Naive thymus-derived CD4-positive, alpha-beta T cell (primary cell): ENCODE measurements at regions not wholly inside any gene's neighbourhood (a gene's known extent, or its start where the extent isn't known, plus 50 kb on each side); places are given as distances from the start of the nearest gene placed in this dataset.
"Not testable (repeated sequence)": the region's sequence is repeated elsewhere in the genome, so short reads cannot be mapped to it uniquely, and the experiment has no call there.

ENCODE experiments used
- ATAC-seq: fragments of 150-1000 bp; cut with Tn5 transposase; 2 replicates; pipeline ENCODE4 v1.10.0; 2021; ENCODE audit warnings: mild to moderate bottlenecking, moderate library complexity
- CTCF ChIA-PET: fragments of 350-600 bp; sonication (Branson Sonifier 250); formaldehyde crosslinking; loops from one replicate; lab custom pipeline; 2021; ENCODE audit warnings: antibody characterized with exemption; lab: Charles Lee
- POLR2A ChIA-PET: fragments of 350-600 bp; sonication (Branson Sonifier 250); formaldehyde crosslinking; loops from one replicate; lab custom pipeline; 2021; ENCODE audit warnings: antibody characterized with exemption, inconsistent platforms; lab: Charles Lee
- DNase-seq, 9 donors: peaks; one replicate each; pipeline versions ENCODE4 v3.0.0 to v3.0.0-alpha.2; 2020 to 2022; ENCODE audit warnings: mixed read lengths in 1 of 9
- H3K27ac ChIP-seq: one replicate; pipeline ENCODE4 v1.7.0; 2013; ENCODE audit warnings: mild to moderate bottlenecking, low read depth, low read length, moderate library complexity
- H3K27me3 ChIP-seq, 2 donors: one replicate each; pipeline ENCODE4 v1.7.0; 2013; ENCODE audit warnings: low read length in 2 of 2, mild to moderate bottlenecking in 2 of 2, moderate library complexity in 2 of 2; ENCODE audit not compliant: control insufficient read depth in 2 of 2, insufficient read depth in 2 of 2
- H3K36me3 ChIP-seq, 3 experiments: 1 replicate in 2 of 3; 2 replicates in 1 of 3; pipeline ENCODE4 v1.7.0; 2013; ENCODE audit warnings: low read length in 3 of 3, mild to moderate bottlenecking in 3 of 3, moderate library complexity in 1 of 3; ENCODE audit not compliant: insufficient read depth in 3 of 3, control insufficient read depth in 2 of 3
- H3K4me1 ChIP-seq, 2 donors: one replicate each; pipeline ENCODE4 v1.7.0; 2013; ENCODE audit warnings: low read length in 2 of 2, mild to moderate bottlenecking in 2 of 2, moderate library complexity in 1 of 2; ENCODE audit not compliant: control insufficient read depth in 2 of 2, insufficient read depth in 2 of 2
- H3K4me3 ChIP-seq: 2 replicates; pipeline ENCODE4 v1.7.0; 2013; ENCODE audit warnings: mild to moderate bottlenecking, low read length
- H3K9me3 ChIP-seq, 3 experiments: 1 replicate in 2 of 3; 2 replicates in 1 of 3; pipeline ENCODE4 v1.7.0; 2013; ENCODE audit warnings: low read length in 3 of 3; ENCODE audit not compliant: control insufficient read depth in 2 of 3
- H3K27ac Mint-ChIP-seq, 9 donors: one replicate each; pipeline ENCODE4 v1.8.0; 2020 to 2022; ENCODE audit warnings: mixed read lengths in 9 of 9, mild to moderate bottlenecking in 8 of 9, moderate library complexity in 5 of 9, inconsistent platforms in 2 of 9
- H3K27me3 Mint-ChIP-seq, 5 donors: one replicate each; pipeline ENCODE4 v1.8.0; 2021 to 2022; ENCODE audit warnings: mixed read lengths in 5 of 5, mild to moderate bottlenecking in 1 of 5
- H3K36me3 Mint-ChIP-seq, 5 donors: one replicate each; pipeline ENCODE4 v1.8.0; 2020 to 2022; ENCODE audit warnings: mixed read lengths in 5 of 5, mild to moderate bottlenecking in 3 of 5, inconsistent platforms in 1 of 5
- H3K4me1 Mint-ChIP-seq, 7 donors: one replicate each; pipeline ENCODE4 v1.8.0; 2020 to 2022; ENCODE audit warnings: mixed read lengths in 7 of 7, mild to moderate bottlenecking in 3 of 7, inconsistent platforms in 1 of 7
- H3K4me3 Mint-ChIP-seq, 10 donors: one replicate each; pipeline ENCODE4 v1.8.0; 2020 to 2022; ENCODE audit warnings: mild to moderate bottlenecking in 10 of 10, mixed read lengths in 10 of 10, moderate library complexity in 6 of 10, inconsistent platforms in 2 of 10
- H3K9me3 Mint-ChIP-seq, 11 donors: one replicate each; pipeline ENCODE4 v1.8.0; 2020 to 2022; ENCODE audit warnings: mixed read lengths in 11 of 11, mild to moderate bottlenecking in 4 of 11, inconsistent platforms in 1 of 11, moderate library complexity in 1 of 11
- intact Hi-C, 2 donors: fragments of 100-400 bp; cut with micrococcal nuclease; formaldehyde crosslinking; loops; one replicate each; pipeline ENCODE4 v1.15.1; 2023

GRCh38 chr7:79767192-79767591 is 313.7 kb upstream of the MAGI2 start:
- H3K4me3 Mint-ChIP-seq, H3K9me3 Mint-ChIP-seq, H3K27me3 ChIP-seq, H3K4me1 Mint-ChIP-seq, DNase-seq, H3K27ac ChIP-seq, H3K36me3 Mint-ChIP-seq, H3K36me3 ChIP-seq, H3K9me3 ChIP-seq, H3K4me3 ChIP-seq, H3K27me3 Mint-ChIP-seq, POLR2A ChIA-PET, intact Hi-C loops, CTCF ChIA-PET, ATAC-seq, H3K4me1 ChIP-seq, H3K27ac Mint-ChIP-seq: not testable (repeated sequence)

GRCh38 chr7:79761876-79762429 is 308.5 kb upstream of the MAGI2 start:
- Histone ChIP-seq H3K4me1 (no peaks in the 10 kb centered on the region), H3K9me3 (no peaks in the 10 kb centered on the region), H3K36me3 (no peaks in the 10 kb centered on the region), H3K27ac (no peak overlapping the region), H3K4me3 (no peak overlapping the region), H3K27me3 (no peaks in the 10 kb centered on the region)
- no peaks in the 10 kb centered on the region for H3K36me3 Mint-ChIP-seq
- no peak overlapping the region for H3K4me3 Mint-ChIP-seq
- H3K9me3 Mint-ChIP-seq = peaks cover 0 to 14% (median 2%) of the 10 kb centered on the region in 11 donors
- ATAC-seq (no peak), DNase-seq (no peak)
- CTCF ChIA-PET = no interaction called here
- POLR2A ChIA-PET = no interaction called here
- H3K27ac Mint-ChIP-seq = no peak overlapping the region
- intact Hi-C loops = no loop called here
- H3K4me1 Mint-ChIP-seq = no peaks in the 10 kb centered on the region
- peaks cover 0 to 5% (median 0%) of the 10 kb centered on the region in 5 donors for H3K27me3 Mint-ChIP-seq

GRCh38 chr7:79750941-79751340 is 297.5 kb upstream of the MAGI2 start:
- H3K36me3 Mint-ChIP-seq, H3K4me3 Mint-ChIP-seq, DNase-seq, H3K4me1 Mint-ChIP-seq, H3K4me3 ChIP-seq, intact Hi-C loops, H3K27me3 ChIP-seq, ATAC-seq, H3K9me3 ChIP-seq, H3K9me3 Mint-ChIP-seq, POLR2A ChIA-PET, H3K27ac Mint-ChIP-seq, H3K27me3 Mint-ChIP-seq, CTCF ChIA-PET, H3K4me1 ChIP-seq, H3K27ac ChIP-seq, H3K36me3 ChIP-seq: not testable (repeated sequence)

GRCh38 chr7:79749856-79750255 is 296.4 kb upstream of the MAGI2 start:
- DNase-seq (no peak), ATAC-seq (no peak)
- Mint-ChIP-seq H3K9me3 (peaks cover 0 to 5% (median 2%) of the 10 kb centered on the region in 11 donors), H3K36me3 (no peaks in the 10 kb centered on the region), H3K27ac (no peak overlapping the region), H3K27me3 (no peaks in the 10 kb centered on the region), H3K4me1 (no peaks in the 10 kb centered on the region), H3K4me3 (no peak overlapping the region)
- Histone ChIP-seq H3K27ac (no peak overlapping the region), H3K27me3 (no peaks in the 10 kb centered on the region), H3K4me1 (no peaks in the 10 kb centered on the region), H3K9me3 (no peaks in the 10 kb centered on the region), H3K36me3 (no peaks in the 10 kb centered on the region), H3K4me3 (no peak overlapping the region)
- ChIA-PET CTCF (no interaction called here), POLR2A (no interaction called here)
- intact Hi-C loops = no loop called here

- no peak overlapping the region for H3K4me3 Mint-ChIP-seq
Observed at GRCh38 chr7:79741684-79742083, 288.2 kb upstream of the MAGI2 start.

GRCh38 chr7:79740076-79740475 is 286.6 kb upstream of the MAGI2 start:
- no peaks in the 10 kb centered on the region for H3K4me1 Mint-ChIP-seq
- intact Hi-C loops = no loop called here
- ATAC-seq (no peak), DNase-seq (no peak)
- H3K36me3 Mint-ChIP-seq = no peaks in the 10 kb centered on the region
- Histone ChIP-seq H3K4me3 (no peak overlapping the region), H3K9me3 (no peaks in the 10 kb centered on the region), H3K27ac (no peak overlapping the region), H3K27me3 (no peaks in the 10 kb centered on the region), H3K4me1 (no peaks in the 10 kb centered on the region), H3K36me3 (no peaks in the 10 kb centered on the region)
- CTCF ChIA-PET = no interaction called here
- H3K27me3 Mint-ChIP-seq = no peaks in the 10 kb centered on the region
- no peak overlapping the region for H3K4me3 Mint-ChIP-seq
- POLR2A ChIA-PET = no interaction called here
- no peak overlapping the region for H3K27ac Mint-ChIP-seq
- peaks cover 0 to 8% (median 2%) of the 10 kb centered on the region in 11 donors for H3K9me3 Mint-ChIP-seq

More at GRCh38 chr7:79741684-79742083, 288.2 kb upstream of the MAGI2 start:
- H3K36me3 ChIP-seq = no peaks in the 10 kb centered on the region
- H3K9me3 ChIP-seq = no peaks in the 10 kb centered on the region
- Mint-ChIP-seq H3K27ac (no peak overlapping the region), H3K36me3 (no peaks in the 10 kb centered on the region), H3K4me1 (no peaks in the 10 kb centered on the region), H3K27me3 (no peaks in the 10 kb centered on the region), H3K9me3 (peaks cover 0 to 6% (median 0%) of the 10 kb centered on the region in 11 donors)
- ChIA-PET POLR2A (no interaction called here), CTCF (no interaction called here)
- intact Hi-C loops = no loop called here
- DNase-seq (no peak), ATAC-seq (no peak)
- H3K4me1 ChIP-seq = no peaks in the 10 kb centered on the region
- no peak overlapping the region for H3K4me3 ChIP-seq
- no peaks in the 10 kb centered on the region for H3K27me3 ChIP-seq
- no peak overlapping the region for H3K27ac ChIP-seq

GRCh38 chr7:79739036-79739709 is 285.7 kb upstream of the MAGI2 start:
- H3K27me3 Mint-ChIP-seq, H3K4me1 Mint-ChIP-seq, H3K27ac ChIP-seq, ATAC-seq, H3K9me3 ChIP-seq, H3K27me3 ChIP-seq, CTCF ChIA-PET, H3K27ac Mint-ChIP-seq, H3K4me3 Mint-ChIP-seq, H3K4me3 ChIP-seq, H3K4me1 ChIP-seq, intact Hi-C loops, H3K36me3 ChIP-seq, H3K36me3 Mint-ChIP-seq, POLR2A ChIA-PET, DNase-seq: not testable (repeated sequence)
- peaks cover 0 to 15% (median 5%) of the 10 kb centered on the region in 11 donors for H3K9me3 Mint-ChIP-seq
